RWPE2 (cell line): ENCODE measurements at regions not wholly inside any gene's neighbourhood (a gene's known extent, or its start where the extent isn't known, plus 50 kb on each side); places are given as distances from the start of the nearest gene placed in this dataset.

Experiments used
- ATAC-seq: fragments of 200-7000 bp; cut with Tn5 transposase; 3 replicates; pipeline ENCODE4 v1.9.1; 2021; ENCODE audit warnings: low read depth
- DNase-seq: peaks from one replicate; pipeline ENCODE4 v3.0.0-alpha.2; 2020; ENCODE audit warnings: low spot score
- H3K27ac ChIP-seq: fragments of 450-650 bp; 2 replicates; pipeline ENCODE4 v1.5.1; 2017; ENCODE audit warnings: mild to moderate bottlenecking; ENCODE audit not compliant: poor library complexity, severe bottlenecking
- H3K27me3 ChIP-seq: fragments of 250-450 bp; sonication (Bioruptor Pico); 2 replicates; pipeline ENCODE4 v1.5.1; 2021; ENCODE audit warnings: mild to moderate bottlenecking, moderate library complexity; ENCODE audit not compliant: insufficient read depth, poor library complexity, severe bottlenecking
- H3K36me3 ChIP-seq: fragments of 250-450 bp; sonication (Bioruptor Pico); 2 replicates; pipeline ENCODE4 v1.5.1; 2020; ENCODE audit warnings: low read depth, mild to moderate bottlenecking, moderate library complexity
- H3K4me1 ChIP-seq: fragments of 250-450 bp; sonication (Bioruptor Pico); 2 replicates; pipeline ENCODE4 v1.5.1; 2021; ENCODE audit warnings: mild to moderate bottlenecking, moderate library complexity; ENCODE audit not compliant: insufficient read depth, poor library complexity, severe bottlenecking
- H3K4me3 ChIP-seq: fragments of 250-450 bp; sonication (Bioruptor Pico); 2 replicates; pipeline ENCODE4 v1.5.1; 2021; ENCODE audit warnings: mild to moderate bottlenecking, moderate library complexity; ENCODE audit not compliant: severe bottlenecking
- H3K9me3 ChIP-seq: fragments of 250-450 bp; sonication (Bioruptor Pico); 2 replicates; pipeline ENCODE4 v1.5.1; 2021; ENCODE audit warnings: mild to moderate bottlenecking, moderate library complexity; ENCODE audit not compliant: severe bottlenecking
- CTCF ChIP-seq: fragments of 450-650 bp; IDR thresholded peaks from one replicate; pipeline ENCODE4 v1.5.1; 2017; ENCODE audit warnings: mild to moderate bottlenecking, moderate library complexity; ENCODE audit not compliant: poor library complexity, severe bottlenecking

- peak; percentile 29 for DNase-seq
- H3K9me3 ChIP-seq, result peaks cover 1% of the 10 kb centered on the region
- no peak for ATAC-seq
Observed at GRCh38 chr12:111046896-111047295, 126.5 kb upstream of the MYL2 start.

DNA sequence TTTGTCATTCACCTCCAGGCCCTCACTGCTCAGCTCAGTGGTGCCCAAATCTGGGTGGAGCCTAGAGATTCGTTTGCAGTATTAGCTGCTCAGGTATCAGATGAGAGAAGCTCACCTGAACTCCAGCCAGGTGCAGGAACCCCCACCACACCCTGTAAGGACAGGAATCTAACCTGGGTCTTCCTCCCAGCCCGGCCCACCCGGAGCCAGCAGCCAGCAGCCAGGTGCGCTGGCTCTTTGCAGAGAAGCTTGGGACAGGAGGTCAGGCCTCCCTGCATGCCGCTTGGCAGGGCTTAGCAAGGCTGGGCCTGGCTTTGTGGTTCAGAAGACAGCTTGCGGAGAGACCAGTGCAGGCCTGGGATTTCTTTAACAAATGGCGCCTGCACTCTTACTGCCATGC lies 125.6 kb upstream of the MYL2 start:
- Histone ChIP-seq H3K4me1 (no peaks in the 10 kb centered on the region), H3K27me3 (no peaks in the 10 kb centered on the region), H3K36me3 (peaks cover 5% of the 10 kb centered on the region; the same call in 1 of the 2 replicates), H3K27ac (no peak overlapping the region), H3K4me3 (no peak overlapping the region), H3K9me3 (no peaks in the 10 kb centered on the region)
- DNase-seq, result peak; percentile 23
- no peak for TF ChIP-seq CTCF
- ATAC-seq, result no peak

More at GRCh38 chr12:111046896-111047295, 126.5 kb upstream of the MYL2 start:
- no peak for TF ChIP-seq CTCF
- Histone ChIP-seq H3K36me3 (no peaks in the 10 kb centered on the region; the same call in 1 of the 2 replicates), H3K27me3 (no peaks in the 10 kb centered on the region), H3K4me3 (no peak overlapping the region), H3K4me1 (no peaks in the 10 kb centered on the region), H3K27ac (no peak overlapping the region)

DNA sequence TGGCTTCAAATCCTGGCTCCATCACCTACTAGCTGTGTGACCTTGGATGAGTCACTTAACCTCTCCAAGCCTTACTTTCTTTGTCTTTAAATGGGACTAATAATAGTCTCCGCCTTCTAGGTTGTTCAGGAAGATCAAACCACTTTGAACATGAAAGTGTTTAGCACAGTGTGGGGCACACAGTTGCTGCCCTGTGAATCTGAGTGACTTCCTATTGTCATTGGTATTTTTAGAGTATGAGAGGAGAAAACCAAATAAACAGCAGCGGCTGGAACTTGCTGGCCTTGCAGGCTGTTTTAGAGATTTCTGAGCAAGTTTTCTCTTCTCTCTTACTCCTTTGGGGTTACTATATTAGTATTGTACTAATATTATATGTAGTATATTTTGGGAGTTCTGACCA lies 120.7 kb upstream of the MYL2 start:
- Histone ChIP-seq H3K27ac (no peak overlapping the region), H3K9me3 (no peaks in the 10 kb centered on the region), H3K4me1 (no peaks in the 10 kb centered on the region), H3K36me3 (peaks cover 12% of the 10 kb centered on the region), H3K27me3 (no peaks in the 10 kb centered on the region), H3K4me3 (no peak overlapping the region)
- ATAC-seq (no peak), DNase-seq (peak; percentile 1)
- no peak for TF ChIP-seq CTCF

DNA sequence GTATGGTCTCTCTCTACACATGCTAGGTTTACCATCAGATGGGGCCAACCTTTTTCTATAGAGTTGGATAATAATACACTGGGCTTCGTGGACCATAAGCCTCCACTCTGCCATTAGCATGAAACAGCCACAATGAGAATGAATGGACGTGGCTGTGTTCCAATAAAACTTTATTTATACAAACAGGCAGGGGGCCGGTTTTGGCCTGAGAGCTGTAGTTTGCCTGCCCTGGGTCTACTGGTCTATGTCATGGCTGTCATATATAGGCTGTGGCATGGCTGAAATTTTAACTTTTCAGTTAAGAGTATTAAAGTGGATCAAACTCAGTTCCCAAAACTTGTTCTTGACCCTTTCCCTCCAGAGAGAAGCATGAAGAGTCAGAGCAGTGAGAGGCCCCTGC lies 120.3 kb upstream of the MYL2 start:
- Histone ChIP-seq H3K9me3 (no peaks in the 10 kb centered on the region), H3K36me3 (peaks cover 12% of the 10 kb centered on the region), H3K27ac (no peak overlapping the region), H3K27me3 (peaks cover 3% of the 10 kb centered on the region), H3K4me3 (no peak overlapping the region), H3K4me1 (no peaks in the 10 kb centered on the region)
- ATAC-seq (no peak), DNase-seq (peak; percentile 10)
- no peak for TF ChIP-seq CTCF

DNA sequence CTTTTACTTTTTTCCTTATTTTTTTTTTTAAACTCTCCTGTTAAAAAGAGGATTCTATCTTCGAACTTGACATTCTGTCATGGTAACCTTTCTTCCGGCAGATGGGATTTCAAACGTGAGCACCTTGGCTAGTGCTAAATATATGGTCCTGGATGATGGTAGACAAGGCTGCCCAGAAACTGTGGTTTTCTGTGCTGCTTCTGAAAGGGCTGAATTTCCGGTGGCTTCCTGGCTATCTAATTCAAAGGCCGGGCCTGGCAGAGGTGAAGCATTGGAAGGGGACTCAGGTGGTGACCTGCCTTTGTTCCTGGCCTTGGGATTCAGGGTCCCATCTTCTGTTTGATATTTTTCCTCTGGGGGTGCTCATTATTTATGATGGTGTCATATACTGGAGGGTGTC lies 118.6 kb upstream of the MYL2 start:
- Histone ChIP-seq H3K36me3 (peaks cover 12% of the 10 kb centered on the region), H3K27ac (no peak overlapping the region), H3K9me3 (no peaks in the 10 kb centered on the region), H3K4me1 (no peaks in the 10 kb centered on the region), H3K4me3 (no peak overlapping the region), H3K27me3 (peaks cover 5% of the 10 kb centered on the region)
- DNase-seq, result peak; percentile 15
- no peak for TF ChIP-seq CTCF
- no peak for ATAC-seq
